Lung (tissue), 11 donors: ENCODE measurements at regions not wholly inside any gene's neighbourhood (a gene's known extent, or its start where the extent isn't known, plus 50 kb on each side); places are given as distances from the start of the nearest gene placed in this dataset.

Source experiments
- ATAC-seq: fragments of 200-7000 bp; cut with Tn5 transposase; one replicate; pipeline ENCODE4 v1.9.1; 2020; ENCODE audit warnings: moderate number of reproducible peaks; ENCODE audit not compliant: insufficient read depth, low FRiP score
- DNase-seq, 3 donors: peaks; one replicate each; pipeline ENCODE4 v3.0.0-alpha.2; 2013 to 2017
- H3K27ac ChIP-seq, 2 donors: one replicate each; pipeline ENCODE4 v1.5.1; 2013; ENCODE audit warnings: mild to moderate bottlenecking in 2 of 2, moderate library complexity in 2 of 2, control low read depth in 1 of 2, inconsistent platforms in 1 of 2, low read depth in 1 of 2, low read length in 1 of 2
- H3K27me3 ChIP-seq, 3 donors: one replicate each; pipeline ENCODE4 v1.5.1; 2013; ENCODE audit warnings: low read length in 2 of 3; ENCODE audit not compliant: control insufficient read depth in 3 of 3, insufficient read depth in 3 of 3
- H3K36me3 ChIP-seq, 4 donors: one replicate each; pipeline ENCODE4 v1.5.1; 2013; ENCODE audit warnings: low read length in 4 of 4, mild to moderate bottlenecking in 1 of 4, moderate library complexity in 1 of 4; ENCODE audit not compliant: control insufficient read depth in 4 of 4, insufficient read depth in 4 of 4
- H3K4me1 ChIP-seq, 5 donors: one replicate each; pipeline ENCODE4 v1.5.1; 2013; ENCODE audit warnings: low read length in 5 of 5, mild to moderate bottlenecking in 2 of 5, moderate library complexity in 1 of 5; ENCODE audit not compliant: control insufficient read depth in 5 of 5, insufficient read depth in 5 of 5
- H3K4me3 ChIP-seq: one replicate; pipeline ENCODE4 v1.5.1; 2013; ENCODE audit warnings: mild to moderate bottlenecking, control low read depth, moderate library complexity
- H3K9ac ChIP-seq, 2 donors: one replicate each; pipeline ENCODE4 v1.5.1; 2013; ENCODE audit warnings: low read length in 2 of 2, control low read depth in 1 of 2; ENCODE audit not compliant: insufficient read depth in 1 of 2
- H3K9me3 ChIP-seq, 4 donors: one replicate each; pipeline ENCODE4 v1.5.1; 2013; ENCODE audit warnings: low read length in 3 of 4, mild to moderate bottlenecking in 1 of 4, moderate library complexity in 1 of 4; ENCODE audit not compliant: control insufficient read depth in 4 of 4, insufficient read depth in 3 of 4
- WGBS, 2 donors: extraction: QIAGEN DNeasy Blood & Tissue Kit; methylation state at CpG; one replicate each; pipeline ENCODE4 v1.1.7; 2013; 5-methylcytosine and 5-hydroxymethylcytosine counted together
- TF ChIP-seq, protein P1 (sequence below): IDR thresholded peaks from 2 replicates; pipeline ENCODE4 v1.5.1; 2012; ENCODE audit warnings: mild to moderate bottlenecking; ENCODE audit errors: control extremely low read depth, extremely low read depth
- donor health status: control.
- donor health status: control.
- donor health status: Bipolar disorder and iron deficiency.
- donor health status: healthy.
- donor health status: DM: yes; HTN: yes; CAD: no.

- no peaks in the 10 kb centered on the region for H3K9me3 ChIP-seq
- peaks cover 0 to 28% (median 0%) of the 10 kb centered on the region in 5 donors for H3K4me1 ChIP-seq
- DNase-seq (peak in 1 of 3 donors; percentile 18), ATAC-seq (no peak)
- no peak overlapping the region for H3K9ac ChIP-seq
- H3K36me3 ChIP-seq: no peaks in the 10 kb centered on the region
- H3K27ac ChIP-seq: no peak overlapping the region
- peaks cover 0 to 8% (median 0%) of the 10 kb centered on the region in 3 donors for H3K27me3 ChIP-seq
- WGBS, 2 donors: 80 to 82% methylated on average over 25 of the region's 25 CpGs
- H3K4me3 ChIP-seq: no peak overlapping the region
- TF ChIP-seq, protein P1, sequence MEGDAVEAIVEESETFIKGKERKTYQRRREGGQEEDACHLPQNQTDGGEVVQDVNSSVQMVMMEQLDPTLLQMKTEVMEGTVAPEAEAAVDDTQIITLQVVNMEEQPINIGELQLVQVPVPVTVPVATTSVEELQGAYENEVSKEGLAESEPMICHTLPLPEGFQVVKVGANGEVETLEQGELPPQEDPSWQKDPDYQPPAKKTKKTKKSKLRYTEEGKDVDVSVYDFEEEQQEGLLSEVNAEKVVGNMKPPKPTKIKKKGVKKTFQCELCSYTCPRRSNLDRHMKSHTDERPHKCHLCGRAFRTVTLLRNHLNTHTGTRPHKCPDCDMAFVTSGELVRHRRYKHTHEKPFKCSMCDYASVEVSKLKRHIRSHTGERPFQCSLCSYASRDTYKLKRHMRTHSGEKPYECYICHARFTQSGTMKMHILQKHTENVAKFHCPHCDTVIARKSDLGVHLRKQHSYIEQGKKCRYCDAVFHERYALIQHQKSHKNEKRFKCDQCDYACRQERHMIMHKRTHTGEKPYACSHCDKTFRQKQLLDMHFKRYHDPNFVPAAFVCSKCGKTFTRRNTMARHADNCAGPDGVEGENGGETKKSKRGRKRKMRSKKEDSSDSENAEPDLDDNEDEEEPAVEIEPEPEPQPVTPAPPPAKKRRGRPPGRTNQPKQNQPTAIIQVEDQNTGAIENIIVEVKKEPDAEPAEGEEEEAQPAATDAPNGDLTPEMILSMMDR: no peak
Observed at GRCh38 chr1:4170548-4171340, 270.7 kb upstream of the C1orf174 start.

DNA sequence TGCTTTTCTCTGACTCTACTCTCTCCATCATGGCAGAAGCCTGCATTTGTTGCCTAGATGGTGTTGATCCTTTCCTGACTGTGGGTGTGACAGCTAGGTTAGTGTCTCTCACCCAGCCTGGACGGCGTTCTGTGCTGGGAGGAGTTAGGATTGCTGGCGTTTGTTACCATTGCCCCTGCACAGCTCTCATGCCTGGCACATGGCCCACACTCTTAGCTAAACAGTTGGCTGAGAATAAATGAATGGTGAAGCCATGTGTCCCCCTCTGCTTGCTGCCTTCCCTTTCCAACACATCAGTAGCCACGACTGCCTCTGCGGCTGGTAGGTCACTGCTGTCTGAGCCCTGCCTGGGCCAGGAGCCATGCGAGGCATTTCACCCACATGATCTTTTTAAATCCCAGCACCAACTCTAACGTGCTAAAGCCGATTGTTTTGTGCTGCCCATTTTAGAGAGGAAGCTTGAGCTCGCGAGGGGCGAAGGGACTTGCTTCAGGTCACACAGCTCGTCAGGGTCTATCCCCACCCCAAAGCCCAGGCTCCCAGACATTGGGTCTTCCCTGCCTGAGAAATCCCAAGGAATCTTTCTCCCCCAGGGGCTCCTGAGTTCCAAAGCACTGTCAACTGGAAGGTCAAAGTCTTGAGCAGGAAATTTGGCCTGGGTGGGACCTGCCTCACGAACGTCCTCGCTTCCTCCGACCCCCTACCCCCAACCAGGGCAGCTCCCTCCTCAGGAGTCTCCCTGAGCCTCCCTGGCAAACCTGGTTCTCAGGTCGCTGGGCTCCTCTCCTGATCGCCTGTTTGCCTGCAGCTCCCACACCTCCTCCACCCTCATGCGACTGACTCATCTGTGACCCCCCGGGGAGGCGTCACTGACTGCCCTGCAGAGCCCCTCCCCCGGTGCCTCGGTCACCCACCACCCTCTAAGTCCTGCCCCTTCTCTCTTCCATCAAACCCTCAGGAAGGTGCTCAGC lies 271.7 kb upstream of the C1orf174 start:
- WGBS, 2 donors: 44 to 60% methylated on average over 23 of the region's 23 CpGs

GRCh38 chr1:4172644-4173599 lies 272.9 kb upstream of the C1orf174 start:
- H3K9ac ChIP-seq: no peak overlapping the region
- H3K27ac ChIP-seq: no peak overlapping the region
- H3K4me1 ChIP-seq: peaks cover 0 to 13% (median 0%) of the 10 kb centered on the region in 5 donors
- DNase-seq: no peak
- H3K4me3 ChIP-seq: no peak overlapping the region
- ATAC-seq: no peak
- H3K27me3 ChIP-seq: peaks cover 0 to 8% (median 0%) of the 10 kb centered on the region in 3 donors
- TF ChIP-seq, protein P1: no peak
- no peaks in the 10 kb centered on the region for H3K36me3 ChIP-seq
- 45 to 53% methylated on average over 16 of the region's 16 CpGs for WGBS, 2 donors
- no peaks in the 10 kb centered on the region for H3K9me3 ChIP-seq

More for the DNA sequence above, 271.7 kb upstream of the C1orf174 start:
- Histone ChIP-seq H3K9ac (no peak overlapping the region), H3K27me3 (peaks cover 0 to 8% (median 0%) of the 10 kb centered on the region in 3 donors), H3K9me3 (no peaks in the 10 kb centered on the region), H3K36me3 (no peaks in the 10 kb centered on the region), H3K4me1 (peaks cover 0 to 18% (median 0%) of the 10 kb centered on the region in 5 donors), H3K4me3 (no peak overlapping the region), H3K27ac (no peak overlapping the region)
- ATAC-seq (no peak), DNase-seq (peak; percentile 46 to 70 (median 68))
- TF ChIP-seq, protein P1: no peak
